EL (cell line): ENCODE measurements at regions not wholly inside any gene's neighbourhood (a gene's known extent, or its start where the extent isn't known, plus 50 kb on each side); places are given as distances from the start of the nearest gene placed in this dataset.
A peak's percentile ranks its signal among the peaks of the same experiment; 100 is the strongest.
"Not testable (repeated sequence)": the region's sequence is repeated elsewhere in the genome, so short reads cannot be mapped to it uniquely, and the experiment has no call there.

Source experiments
- DNase-seq: peaks from one replicate; pipeline ENCODE4 v3.0.0-alpha.2; 2016

DNA sequence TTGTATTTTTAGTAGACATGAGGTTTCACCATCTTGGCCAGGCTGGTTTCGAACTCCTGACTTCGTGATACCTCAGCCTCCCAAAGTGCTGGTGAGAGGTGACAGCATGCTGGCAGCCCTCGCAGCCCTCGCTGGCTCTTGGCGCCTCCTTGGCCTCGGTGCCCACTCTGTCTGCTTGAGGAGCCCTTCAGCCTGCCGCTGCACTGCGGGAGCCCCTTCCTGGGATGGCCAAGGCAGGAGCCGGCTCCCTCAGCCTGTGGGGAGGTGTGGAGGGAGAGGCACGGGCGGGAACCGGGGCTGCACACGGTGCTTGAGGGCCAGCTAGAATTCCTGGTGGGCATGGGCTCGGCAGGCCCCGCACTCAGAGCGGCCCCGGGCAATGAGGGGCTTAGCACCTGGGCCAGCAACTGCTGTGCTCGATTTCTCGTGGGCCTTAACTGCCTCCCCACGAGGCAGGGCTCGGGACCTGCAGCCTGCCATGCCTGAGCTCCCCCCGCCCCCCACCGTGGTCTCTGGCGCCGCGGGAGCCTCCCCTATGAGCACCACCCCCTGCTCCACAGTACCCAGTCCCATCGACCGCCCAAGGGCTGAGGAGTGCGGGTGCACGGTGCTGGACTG lies 96.5 kb upstream of the RHOBTB1 start:
- no peak for DNase-seq

DNA sequence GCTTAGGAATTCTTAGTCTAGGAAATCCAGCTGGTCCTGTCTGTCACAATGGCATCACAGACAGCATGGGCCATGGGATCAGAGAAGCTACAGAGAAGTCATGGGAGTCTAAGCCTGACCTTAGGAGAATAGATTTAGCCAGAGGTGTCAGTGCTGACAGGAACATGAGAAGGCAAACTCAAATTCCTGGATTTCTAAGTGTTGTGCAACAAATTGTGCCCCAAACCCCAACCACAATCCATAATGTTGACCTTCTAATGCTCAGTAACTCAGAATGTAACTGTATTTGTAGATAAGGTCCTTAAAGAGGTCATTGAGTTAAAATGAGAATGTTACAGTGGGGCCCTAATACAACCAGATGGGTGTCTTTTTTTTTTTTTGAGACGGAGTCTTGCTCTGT lies 95.9 kb upstream of the RHOBTB1 start:
- DNase-seq: no peak

DNA sequence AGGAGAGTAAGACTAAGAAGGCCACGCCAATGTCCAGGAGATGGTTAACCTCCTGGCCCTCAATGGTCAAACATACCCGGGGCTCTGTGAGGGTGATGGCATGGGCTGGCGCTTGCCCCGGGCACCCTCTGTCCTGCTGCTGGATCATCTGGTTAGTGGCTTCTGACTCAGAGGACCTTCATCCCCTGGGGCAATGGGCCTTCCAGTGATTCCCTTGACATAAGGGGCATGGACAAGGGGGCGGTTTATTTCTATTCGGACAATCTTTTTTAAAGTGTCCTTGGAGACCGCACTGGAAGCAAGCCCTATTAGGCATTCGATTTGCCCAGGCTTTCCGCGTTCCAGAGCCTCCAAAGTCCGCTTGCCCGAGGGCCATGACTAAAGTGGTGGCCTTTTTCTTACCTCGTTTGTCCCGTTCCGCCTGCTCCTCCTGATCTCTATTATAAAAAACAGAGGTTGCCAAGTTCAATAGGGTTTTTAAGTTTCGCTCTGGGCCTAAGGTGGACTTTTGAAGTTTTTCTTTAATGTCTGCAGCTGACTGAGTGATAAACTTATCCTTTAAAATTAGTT lies 93.4 kb upstream of the RHOBTB1 start:
- DNase-seq: not testable (repeated sequence)

DNA sequence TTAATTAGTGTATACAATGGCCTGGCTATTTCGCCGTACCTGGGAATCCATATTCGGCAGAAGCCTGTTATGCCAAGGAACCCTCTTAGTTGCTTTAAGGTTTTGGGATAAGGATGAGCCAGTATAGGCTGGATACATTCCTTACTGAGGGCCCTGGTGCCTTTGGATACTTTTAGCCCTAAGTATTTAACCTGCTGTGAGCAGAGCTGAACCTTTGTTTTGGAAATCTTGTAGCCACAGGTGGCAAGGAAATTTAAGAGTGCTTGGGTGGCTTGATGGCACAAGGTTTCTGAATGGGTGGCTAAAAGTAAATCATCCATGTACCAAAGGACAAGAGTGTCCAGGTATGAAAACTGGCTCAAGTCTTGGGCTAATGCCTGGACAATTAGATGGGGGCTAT lies 92.2 kb upstream of the RHOBTB1 start:
- DNase-seq: not testable (repeated sequence)

DNA sequence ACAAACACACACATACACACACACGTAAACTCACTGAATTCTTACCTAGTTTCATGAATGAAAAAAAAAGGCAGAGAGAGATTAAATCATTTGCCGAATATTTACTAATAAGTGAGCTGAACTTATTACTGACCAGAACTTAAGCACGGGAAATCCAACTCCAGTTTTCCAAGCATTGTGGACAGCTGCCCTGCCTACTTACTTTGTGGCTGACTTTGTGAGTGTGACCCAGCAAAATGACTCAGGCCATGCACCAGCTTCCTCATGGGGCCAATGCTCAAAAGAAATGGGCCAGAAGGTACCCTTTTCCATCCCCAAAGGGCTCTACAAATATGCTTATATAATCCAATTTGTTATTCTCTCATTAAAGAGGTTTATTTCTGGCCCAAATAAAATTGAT lies 87.4 kb upstream of the RHOBTB1 start:
- DNase-seq: no peak

DNA sequence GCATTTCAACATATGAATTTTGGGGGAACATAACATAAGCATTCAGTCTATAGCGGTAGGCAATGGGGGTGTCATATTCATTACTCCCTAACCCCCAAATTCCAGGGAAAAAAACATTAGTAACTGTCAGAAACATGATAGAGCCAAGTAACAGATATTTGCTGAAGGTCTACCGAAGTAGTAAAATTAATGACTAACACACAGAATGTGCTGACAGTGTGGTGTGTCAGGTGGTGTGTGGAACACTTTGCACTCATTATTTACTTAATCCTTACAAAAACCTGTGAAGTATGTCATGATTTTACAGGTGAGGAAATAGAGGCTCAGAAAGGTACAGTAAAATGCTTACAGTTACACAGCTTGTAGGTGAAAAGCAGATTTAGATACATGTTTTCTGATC lies 85.4 kb upstream of the RHOBTB1 start:
- DNase-seq: no peak

DNA sequence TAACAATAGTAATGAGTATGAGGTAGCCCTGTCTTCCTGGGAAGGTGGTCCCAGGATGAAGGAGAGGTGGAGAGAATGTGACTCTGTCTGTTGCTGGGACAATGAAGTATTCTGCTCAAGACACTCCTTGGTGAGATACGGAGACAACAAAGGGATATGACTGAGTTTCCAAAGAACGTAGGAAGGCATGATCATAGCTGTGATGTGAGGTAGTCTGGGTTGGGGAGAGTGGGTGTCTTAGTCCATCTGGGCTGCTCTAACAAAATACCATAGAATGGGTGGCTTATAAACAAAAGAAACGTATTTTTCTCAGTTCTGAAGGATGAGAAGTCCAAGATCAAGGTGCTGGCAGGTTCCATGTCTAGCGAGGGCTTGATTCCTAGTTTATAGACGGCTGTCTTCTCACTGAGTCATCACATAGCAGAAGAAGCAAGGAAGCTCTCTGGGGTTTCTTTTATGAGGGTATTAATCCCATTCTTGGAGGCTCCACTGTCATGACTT lies 84.9 kb upstream of the RHOBTB1 start:
- DNase-seq: peak; percentile 75

DNA sequence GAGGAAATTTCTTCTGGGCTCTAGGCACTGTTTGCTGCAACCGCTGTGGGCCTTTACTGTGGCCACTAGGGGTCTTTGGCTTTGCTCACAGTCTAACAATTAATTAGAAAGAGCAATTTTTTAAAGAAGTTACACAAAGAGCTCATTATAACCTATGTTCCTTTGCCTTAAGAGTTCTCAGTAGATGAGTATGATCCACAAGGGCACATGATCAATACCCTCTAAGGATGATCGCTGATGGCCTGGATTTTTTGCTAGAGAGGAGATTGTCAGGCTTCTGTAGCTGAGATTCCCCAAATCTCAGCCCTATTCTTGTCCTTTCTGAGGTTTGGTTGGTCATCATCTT lies 80.8 kb upstream of the RHOBTB1 start:
- DNase-seq: peak; percentile 26

DNA sequence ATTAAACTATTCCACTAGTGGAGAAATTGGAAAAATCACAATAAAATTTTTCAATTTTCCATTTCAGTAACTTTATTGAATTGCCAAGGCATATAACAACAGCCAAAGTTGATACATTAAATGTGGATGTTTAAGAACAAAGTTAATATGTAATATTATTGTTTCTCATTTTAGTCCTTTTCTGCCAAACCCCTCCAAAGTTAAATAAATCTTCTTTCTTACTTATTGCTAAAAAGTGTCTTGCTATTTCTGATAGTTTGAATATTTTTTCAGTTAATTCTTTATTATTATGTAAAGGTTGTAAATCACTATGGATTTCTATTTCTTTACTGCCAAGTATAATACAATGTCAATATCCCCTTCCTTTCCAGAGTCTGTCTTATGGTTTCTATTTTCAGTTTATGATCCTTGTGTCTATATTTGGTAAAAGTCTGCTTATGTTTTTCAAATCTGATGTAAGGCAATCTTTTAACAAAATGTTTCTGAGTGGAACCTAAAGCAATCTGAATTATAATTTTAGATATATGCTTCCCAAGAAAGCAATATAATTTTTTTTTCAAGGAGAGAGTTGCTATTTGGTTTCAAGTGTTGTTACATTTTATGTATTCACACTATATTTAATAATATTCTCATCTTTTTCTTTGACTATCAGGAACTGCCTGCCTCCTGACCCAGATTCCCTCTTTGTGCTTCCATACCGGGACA lies 80.3 kb upstream of the RHOBTB1 start:
- no peak for DNase-seq

DNA sequence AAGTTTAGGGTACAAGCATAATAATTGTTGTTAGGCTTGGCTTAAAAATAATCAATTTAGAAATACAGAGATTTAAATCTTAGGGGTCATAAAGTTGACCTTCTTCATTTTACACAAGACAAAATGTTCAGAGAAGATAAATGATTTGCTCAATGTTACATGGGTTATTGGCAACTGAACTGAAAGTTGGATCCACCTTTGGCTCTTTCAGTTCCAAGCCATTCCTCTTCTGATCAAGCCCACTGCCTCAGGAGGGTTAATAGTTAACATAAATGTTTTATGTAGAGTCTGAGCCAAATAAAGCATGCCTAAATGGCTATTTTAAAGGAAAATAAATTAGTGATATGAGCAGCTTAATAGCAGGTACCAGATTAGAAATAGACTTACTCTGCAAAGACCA lies 79.1 kb upstream of the RHOBTB1 start:
- DNase-seq: no peak

DNA sequence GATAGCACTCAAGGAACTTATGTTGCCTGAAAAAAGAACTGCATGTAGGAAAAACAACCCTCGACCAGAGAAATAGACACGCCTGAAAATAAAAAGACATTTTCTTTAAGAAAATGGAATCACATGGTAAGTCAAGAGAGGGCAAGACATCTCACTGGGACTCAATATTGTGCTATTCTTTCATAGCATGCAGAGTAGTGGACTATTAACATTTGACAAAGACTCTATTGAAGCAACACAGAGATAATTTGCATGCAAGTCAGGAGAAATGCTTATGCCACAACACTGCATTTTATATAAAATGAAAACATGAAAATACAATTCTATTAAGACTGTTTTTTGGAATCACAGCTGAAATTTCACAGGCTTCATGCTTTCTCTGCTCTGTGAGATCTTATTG lies 77.9 kb upstream of the RHOBTB1 start:
- no peak for DNase-seq

DNA sequence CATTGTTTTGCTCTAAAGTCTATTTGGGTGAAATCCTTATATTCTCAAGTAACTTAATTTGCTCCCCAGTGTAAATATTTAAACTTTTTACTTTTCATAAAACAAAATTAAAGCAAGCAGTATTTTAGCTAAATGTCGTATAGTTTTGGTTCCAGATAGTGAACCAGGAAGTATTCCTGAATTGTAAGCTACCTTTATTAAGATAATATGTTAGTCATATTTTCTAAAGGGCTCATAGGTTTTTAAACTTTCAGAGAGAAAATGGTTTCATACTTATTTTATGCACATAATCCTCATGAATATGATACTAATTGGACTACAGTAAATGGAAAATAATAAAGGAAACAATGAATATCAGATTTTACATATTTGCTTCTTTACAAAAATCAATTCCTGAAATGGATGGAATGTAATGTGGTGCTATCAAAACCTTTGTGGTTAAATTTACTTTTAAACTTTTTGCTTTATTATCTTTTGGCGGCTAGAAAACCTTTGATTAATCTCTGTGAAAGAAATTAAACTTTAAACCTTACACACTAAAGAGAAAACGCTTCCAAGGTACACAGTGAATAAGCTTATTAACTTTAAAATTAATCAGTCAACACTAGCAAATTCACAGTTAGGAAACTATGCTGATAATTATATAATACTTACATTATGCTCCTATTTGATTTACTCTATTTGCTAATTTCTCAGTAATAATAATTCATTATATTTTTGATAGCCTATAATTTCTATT lies 76.6 kb upstream of the RHOBTB1 start:
- DNase-seq: no peak

DNA sequence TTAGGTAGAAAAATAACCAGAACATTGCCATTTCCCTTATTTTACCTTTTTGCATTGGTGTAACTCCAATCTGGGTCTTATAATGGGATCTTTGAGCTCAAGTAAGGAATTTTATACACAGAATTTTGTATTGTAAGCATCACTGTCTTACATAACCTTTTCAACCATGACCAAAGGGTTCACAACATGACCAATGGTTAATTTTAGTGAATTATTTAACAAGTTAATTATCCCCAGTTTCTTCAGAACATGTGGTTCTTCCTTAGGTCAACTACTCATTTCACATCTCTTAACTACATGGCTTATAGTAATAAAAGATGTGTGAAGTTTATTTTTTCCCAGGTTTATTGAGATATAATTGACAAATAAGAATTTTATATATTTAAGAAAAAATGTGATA lies 74.2 kb upstream of the RHOBTB1 start:
- DNase-seq: no peak

DNA sequence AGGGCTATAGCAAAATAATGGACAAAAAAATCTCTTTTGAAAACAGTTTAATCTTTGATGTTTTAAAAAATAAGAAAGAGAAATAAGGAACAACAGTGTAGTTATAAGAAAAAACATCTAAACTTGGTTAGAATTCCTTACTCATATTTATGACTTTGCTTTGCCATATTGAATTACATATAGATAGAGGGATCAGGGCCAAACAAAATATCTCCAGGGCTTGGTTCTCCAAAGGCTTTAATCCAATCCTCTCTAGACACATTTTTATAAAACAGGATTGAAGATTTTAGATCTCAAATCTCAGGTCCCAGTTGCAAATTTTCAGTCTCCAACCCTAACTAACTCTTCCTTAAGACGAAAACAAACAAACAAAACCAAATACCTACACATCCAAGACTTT lies 72.6 kb upstream of the RHOBTB1 start:
- peak; percentile 5 for DNase-seq

DNA sequence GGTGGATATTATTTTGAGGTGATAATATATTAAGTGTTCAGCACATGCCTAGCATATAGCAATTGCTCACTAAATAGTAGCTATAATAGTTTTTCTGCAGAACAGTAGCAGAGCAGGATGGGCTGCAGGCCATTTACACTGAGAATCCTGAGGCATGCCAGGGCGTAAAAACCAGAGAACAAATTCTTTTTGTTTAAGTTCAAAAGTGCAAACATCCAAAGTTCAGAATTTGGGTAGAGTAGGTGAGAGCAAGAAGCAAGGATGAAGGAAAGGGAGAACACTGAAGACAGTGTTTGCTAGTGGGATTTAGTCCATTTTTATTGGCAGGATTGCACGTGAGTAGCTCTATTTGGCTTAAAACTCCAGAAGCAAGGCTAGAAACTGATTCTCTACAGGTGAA lies 72.0 kb upstream of the RHOBTB1 start:
- no peak for DNase-seq

DNA sequence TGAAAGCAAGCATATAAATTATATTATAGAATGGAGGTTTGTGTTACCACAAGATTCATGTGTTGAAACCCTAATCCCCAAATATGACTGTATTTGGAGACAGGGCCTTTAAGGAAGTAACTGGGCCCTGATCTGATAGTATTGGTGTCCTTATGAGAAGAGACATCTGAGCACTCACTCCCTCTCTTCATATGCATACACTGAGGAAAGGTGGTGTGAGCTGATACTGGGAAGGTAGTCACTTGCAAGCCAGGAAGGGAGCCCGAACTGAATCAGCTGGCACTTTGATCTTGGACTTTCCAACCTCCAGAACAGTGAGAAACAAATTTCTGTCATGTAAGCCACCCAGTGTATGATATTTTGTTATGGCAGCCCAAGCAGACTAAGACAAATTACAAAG lies 66.9 kb upstream of the RHOBTB1 start:
- no peak for DNase-seq

DNA sequence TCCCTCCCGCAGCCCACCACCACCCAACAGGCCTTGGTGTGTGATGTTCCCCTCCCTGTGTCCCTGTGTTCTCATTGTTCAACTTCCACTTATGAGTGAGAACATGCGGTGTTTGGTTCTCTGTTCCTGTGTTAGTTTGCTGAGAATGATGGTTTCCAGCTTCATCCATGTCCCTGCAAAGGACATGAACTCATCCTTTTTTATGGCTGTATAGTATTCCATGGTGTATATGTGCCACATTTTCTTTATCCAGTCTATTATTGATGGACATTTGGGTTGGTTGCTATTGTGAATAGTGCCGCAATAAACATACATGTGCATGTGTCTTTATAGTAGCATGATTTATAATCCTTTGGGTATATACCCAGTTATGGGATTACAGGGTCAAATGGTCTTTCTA lies 59.1 kb upstream of the RHOBTB1 start:
- DNase-seq: not testable (repeated sequence)

DNA sequence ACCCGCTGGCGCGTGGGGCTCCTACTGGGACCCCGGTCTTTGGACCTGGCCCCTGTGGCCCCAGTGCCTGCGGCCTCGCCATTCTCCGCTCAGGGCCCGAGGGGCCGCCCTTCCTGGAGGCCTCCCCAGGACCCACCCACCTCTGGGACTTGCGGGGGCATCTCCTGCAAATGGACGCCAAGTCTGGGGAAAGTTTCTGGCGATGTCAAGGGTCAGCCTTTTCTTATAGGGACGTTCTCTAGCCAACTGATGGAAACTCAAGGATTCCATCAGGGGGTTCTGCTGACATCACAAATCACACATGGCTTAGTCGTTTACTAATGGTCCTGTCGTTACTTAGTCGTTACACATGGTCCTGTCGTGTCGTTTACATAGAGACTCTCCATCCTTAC lies 57.7 kb upstream of the RHOBTB1 start:
- DNase-seq: no peak

DNA sequence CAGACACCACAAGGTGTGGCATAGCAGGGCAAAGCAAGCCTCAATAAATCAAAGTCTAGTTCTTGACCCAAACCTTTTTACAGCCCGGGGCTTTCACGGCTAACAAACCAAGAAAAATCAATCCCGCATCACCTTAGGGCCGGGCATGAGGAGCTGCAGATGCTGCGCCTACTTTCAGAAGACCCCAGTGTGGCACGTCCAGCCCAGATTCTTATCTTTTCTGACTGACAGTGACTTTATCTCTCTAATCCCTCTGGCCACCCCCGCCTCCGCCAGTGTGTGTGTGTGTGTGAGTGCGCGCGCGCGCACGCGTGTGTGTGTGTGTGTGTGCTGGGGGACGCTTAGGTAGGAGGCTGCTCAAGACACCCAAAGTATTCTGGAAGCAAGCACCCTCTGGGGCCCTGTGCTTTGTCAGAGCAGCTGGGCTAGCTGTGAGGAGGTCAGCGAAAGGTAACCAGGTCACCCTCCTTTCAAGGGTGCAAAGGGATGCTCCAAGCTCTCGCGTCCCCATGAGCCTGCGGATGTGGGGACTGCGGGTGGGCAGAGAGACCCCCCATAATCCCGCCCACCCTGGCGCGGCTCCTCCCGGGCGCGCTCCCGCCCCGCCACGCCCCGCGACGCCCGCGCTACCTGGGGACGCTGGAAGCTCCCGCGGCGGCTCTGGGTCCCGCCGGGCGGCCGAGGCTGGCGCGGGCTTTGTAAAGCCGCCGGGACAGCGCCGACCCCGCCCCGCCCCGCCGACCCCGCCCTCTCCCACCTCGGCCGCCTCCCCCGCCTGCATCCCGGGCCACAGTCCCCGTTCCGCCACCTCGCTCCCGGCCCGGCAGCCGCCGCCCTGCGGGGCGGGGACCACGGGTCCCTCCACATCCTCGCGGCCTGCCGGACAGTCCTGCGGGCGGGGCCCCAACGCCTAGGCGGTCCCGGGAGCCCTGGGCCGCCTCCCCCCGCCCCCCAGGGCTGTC lies 57.1 kb upstream of the RHOBTB1 start:
- DNase-seq: peak; percentile 31

DNA sequence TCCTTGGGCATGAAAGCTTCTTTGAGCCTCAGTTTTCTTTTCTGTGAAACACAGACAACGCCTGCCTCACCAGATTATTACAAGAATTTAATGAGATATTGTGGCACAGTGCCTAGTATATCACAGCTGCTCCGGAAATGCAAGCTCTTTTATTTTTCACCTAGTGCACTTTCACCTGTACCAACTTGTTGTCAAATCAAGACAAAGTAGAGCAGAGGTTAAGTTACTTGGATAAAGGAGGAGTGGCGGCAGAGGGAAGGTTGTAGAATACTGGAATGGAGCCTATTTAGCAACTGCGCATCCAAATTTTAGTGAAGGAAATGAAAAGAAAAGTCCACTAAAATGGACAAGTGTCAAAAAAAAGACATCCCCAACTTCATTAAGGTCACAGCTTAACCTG lies 54.9 kb upstream of the RHOBTB1 start:
- no peak for DNase-seq

DNA sequence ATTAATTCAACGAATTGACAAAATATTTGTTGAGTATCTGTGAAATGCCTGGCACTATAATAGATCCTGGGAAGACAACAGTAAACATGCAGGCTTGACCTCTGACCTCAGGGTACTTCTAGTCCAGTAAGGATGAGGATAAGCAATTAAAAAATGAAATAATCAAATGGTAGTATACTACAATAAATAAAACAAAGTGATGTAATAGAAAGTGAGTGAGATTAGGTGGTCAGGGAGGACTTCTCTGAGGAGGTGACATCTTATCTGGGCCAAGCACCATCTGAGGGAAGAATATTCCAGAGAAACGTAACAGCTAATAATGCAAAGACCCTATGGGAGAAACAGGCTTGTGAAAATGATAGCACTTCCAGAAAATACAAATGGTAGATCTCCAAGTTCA lies 50.1 kb upstream of the RHOBTB1 start:
- no peak for DNase-seq
